ENCODE measurements at regions not wholly inside any gene's neighbourhood (a gene's known extent, or its start where the extent isn't known, plus 50 kb on each side); places are given as distances from the start of the nearest gene placed in this dataset.
"Not testable (repeated sequence)": the region's sequence is repeated elsewhere in the genome, so short reads cannot be mapped to it uniquely, and the experiment has no call there.

DNA sequence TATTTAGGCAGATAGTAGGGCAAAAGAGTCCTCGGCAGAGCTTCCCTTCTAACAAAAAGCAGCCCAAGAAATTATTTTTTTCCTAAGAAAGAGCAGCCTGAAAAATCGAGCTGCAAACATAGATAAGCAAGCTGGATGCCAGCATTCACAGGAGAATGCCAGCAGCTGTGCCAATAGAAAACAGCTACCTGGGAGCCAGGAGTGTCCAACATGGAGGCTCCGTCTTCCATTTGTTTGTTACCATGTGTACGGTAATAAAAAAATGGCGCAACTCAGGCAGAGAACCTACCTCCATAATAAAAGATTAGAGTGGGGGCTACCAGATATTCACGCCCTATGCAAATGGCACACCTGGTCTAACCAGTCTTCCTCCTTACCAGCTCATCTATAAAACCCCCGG is 77.6 kb upstream of the IPO5 start:
- no peak for DNase-seq (ENCODE audit: low spot score)

GRCh38 chr13:97878431-97879375 is 74.8 kb upstream of the IPO5 start:
- peak; percentile 46 for DNase-seq (ENCODE audit: low spot score)

- DNase-seq (ENCODE audit: low spot score), result peak; percentile 75
Measured at GRCh38 chr13:97879646-97880310, 73.7 kb upstream of the IPO5 start.

DNA sequence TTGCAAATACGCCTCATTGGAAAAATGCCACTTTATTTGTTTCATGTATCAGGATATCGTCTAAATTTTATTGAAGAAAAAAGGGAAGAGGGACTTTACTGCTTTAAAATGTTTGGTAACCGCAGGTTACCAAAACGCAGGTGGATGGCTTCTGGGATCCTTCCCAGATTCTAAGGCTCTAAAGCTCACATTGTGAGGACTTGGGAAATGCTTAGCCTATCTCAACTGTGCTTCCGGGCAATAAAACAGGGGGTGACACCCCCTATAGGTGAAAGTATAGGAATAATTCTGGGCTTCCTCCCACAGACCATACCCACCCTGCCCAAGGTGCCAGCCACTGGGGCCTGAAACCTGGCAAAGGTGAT is 73.2 kb upstream of the IPO5 start:
- DNase-seq (ENCODE audit: low spot score), result no peak

GRCh38 chr13:97881556-97881955 is 71.9 kb upstream of the IPO5 start:
- DNase-seq (ENCODE audit: low spot score), result no peak

GRCh38 chr13:97883396-97883795 is 70.1 kb upstream of the IPO5 start:
- DNase-seq (ENCODE audit: low spot score), result no peak

- no peak for DNase-seq (ENCODE audit: low spot score)
Measured at GRCh38 chr13:97884707-97885468, 68.6 kb upstream of the IPO5 start.

DNA sequence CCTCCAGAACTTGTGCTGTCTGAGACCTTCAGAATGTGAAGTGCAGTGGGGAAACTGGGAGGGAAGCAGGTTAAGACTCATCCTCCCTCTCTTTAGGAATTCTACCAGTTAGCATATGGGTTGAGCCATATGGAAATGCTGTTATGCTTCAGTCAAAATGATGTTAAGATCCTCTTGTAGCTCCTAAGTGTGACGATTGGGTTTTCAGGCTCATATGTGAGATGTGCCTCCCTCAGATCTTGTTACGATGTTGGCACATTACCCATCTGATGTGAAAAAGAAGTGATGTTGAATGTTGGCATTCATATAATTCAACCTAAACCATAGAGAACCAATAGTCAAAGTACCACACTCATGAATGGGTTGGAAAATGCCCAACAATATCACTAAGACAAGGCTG is 67.8 kb upstream of the IPO5 start:
- DNase-seq (ENCODE audit: low spot score), result no peak

DNA sequence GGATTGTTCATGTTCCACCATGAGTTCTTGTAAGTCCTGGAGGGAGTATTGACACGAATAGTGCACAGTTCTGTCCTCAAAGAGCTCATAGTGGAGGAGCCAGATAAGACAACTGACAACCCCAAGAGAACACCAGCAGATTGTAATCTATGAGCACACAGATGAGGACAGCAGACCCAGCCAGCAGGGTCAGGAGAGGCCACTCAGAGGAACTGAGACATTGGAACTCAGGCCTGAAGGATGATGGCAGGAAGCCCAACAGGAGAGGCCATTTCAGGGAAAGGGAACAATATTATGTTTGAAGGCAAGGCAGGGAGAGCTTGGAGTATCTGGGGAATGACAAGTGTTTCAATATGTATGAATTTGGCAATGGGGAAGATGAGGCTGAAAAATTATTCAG is 63.7 kb upstream of the IPO5 start:
- no peak for DNase-seq (ENCODE audit: low spot score)

DNA sequence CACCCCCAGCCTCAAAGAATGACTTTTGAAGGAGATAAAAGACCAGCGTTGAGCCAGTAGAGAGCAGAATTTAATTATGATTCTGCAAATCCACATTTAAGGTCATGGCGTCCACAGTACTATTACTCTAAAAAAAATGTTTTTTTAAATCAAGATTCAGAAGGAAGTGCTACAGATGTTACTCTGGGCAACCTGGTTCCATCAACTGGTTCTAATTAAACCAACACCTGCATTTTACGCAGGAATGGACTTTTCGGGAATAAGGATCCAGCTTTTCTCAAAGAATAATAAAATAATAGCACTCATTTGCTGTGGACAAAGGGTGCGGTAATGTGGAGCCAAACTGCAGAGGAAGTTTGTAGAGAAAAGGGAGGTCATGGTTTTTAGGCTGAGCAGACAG is 62.9 kb upstream of the IPO5 start:
- no peak for DNase-seq (ENCODE audit: low spot score)

DNA sequence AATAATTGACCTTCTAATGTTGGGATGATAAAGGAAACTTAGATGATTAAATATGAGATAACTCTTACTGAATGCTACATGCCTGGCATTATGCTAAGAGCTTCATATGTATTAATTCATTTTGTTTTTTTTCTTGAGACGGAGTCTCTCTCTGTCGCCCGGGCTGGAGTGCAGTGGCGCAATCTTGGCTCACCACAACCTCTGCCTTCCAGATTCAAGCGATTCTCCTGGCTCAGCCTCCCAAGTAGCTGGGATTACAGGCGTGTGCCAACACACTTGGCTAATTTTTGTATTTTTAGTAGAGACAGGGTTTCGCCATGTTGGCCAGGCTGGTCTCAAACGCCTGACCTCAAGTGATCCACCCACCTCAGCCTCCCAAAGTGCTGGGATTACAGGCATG is 61.5 kb upstream of the IPO5 start:
- not testable (repeated sequence) for DNase-seq (ENCODE audit: low spot score)

- peak; percentile 57 for DNase-seq (ENCODE audit: low spot score)
Measured at GRCh38 chr13:97892717-97893116, 60.8 kb upstream of the IPO5 start.

- DNase-seq (ENCODE audit: low spot score), result no peak
Measured at GRCh38 chr13:97895383-97895782, 58.1 kb upstream of the IPO5 start.

- no peak for DNase-seq (ENCODE audit: low spot score)
Measured at GRCh38 chr13:97896446-97896845, 57.0 kb upstream of the IPO5 start.

GRCh38 chr13:97901716-97902115 is 51.8 kb upstream of the IPO5 start:
- DNase-seq (ENCODE audit: low spot score), result no peak

Data from kidney tubule cell (primary cell).